HCT116 (cell line): ENCODE measurements at regions not wholly inside any gene's neighbourhood (a gene's known extent, or its start where the extent isn't known, plus 50 kb on each side); places are given as distances from the start of the nearest gene placed in this dataset.

Experiments
- ATAC-seq: fragments of 200-7000 bp; cut with Tn5 transposase; 2 replicates; pipeline ENCODE4 v1.9.1; 2020; ENCODE audit warnings: mild to moderate bottlenecking, moderate library complexity
- BruUV-seq: library from RNA; stranded (reverse); fragments of 400-500 nt; replicated peaks from 2 replicates; lab custom pipeline; 2021; lab: Mats Ljungman, UMichigan
- CTCF ChIA-PET: fragments of 300-600 bp; sonication (Branson Sonifier 250); formaldehyde crosslinking; loops from one replicate; lab custom pipeline; 2021; ENCODE audit warnings: antibody characterized with exemption; lab: Charles Lee
- POLR2A ChIA-PET: fragments of 300-600, 350-600 bp; sonication (Branson Sonifier 250); formaldehyde crosslinking; loops from one replicate; lab custom pipeline; 2021; ENCODE audit warnings: antibody characterized with exemption; lab: Charles Lee
- RAD21 ChIA-PET, 2 experiments: fragments of 300-600 bp; sonication (Branson Sonifier 250); formaldehyde crosslinking; loops; one replicate each; lab custom pipeline; 2023; ENCODE audit warnings: low total read pairs in 2 of 2; ENCODE audit not compliant: uncharacterized antibody in 2 of 2, unreplicated experiment in 2 of 2, low non-redundant PET in 1 of 2; lab: Charles Lee
- DNase-seq: peaks from one replicate; pipeline ENCODE4 v3.0.0-alpha.2; 2010; ENCODE audit warnings: low read depth, low spot score
- H2AFZ ChIP-seq: fragments of 200-600 bp; shearing (Covaris generic), sonication (generic); 2 replicates; pipeline ENCODE4 v1.6.1; 2017; ENCODE audit warnings: low read depth, mixed run types, mixed read lengths, antibody characterized with exemption, low read length; ENCODE audit not compliant: poor library complexity, severe bottlenecking
- H3K27ac ChIP-seq: 2 replicates; pipeline ENCODE4 v1.5.1; 2012; ENCODE audit warnings: low read depth, low read length
- H3K27me3 ChIP-seq: fragments of 200-600 bp; sonication (generic); 2 replicates; pipeline ENCODE4 v1.6.1; 2016; ENCODE audit warnings: mixed run types, low read length, mixed read lengths; ENCODE audit not compliant: insufficient read depth
- H3K36me3 ChIP-seq, 2 experiments: fragments of 200-500 bp in 1 of 2; fragments of 200-600 bp in 1 of 2; sonication (Bioruptor generic) in 1 of 2; sonication (generic) in 1 of 2; 2 replicates each; pipeline versions ENCODE4 v1.5.1 to v1.6.1; 2014 to 2016; ENCODE audit warnings: low read length in 2 of 2, inconsistent platforms in 1 of 2, mixed read lengths in 1 of 2, mixed run types in 1 of 2; ENCODE audit not compliant: insufficient read depth in 2 of 2, control insufficient read depth in 1 of 2
- H3K4me1 ChIP-seq, 2 experiments: fragments of 200-600 bp in 1 of 2; sonication (generic) in 1 of 2; 2 replicates each; pipeline versions ENCODE4 v1.5.1 to v1.6.1; 2012 to 2017; ENCODE audit warnings: low read length in 2 of 2, inconsistent platforms in 1 of 2, mild to moderate bottlenecking in 1 of 2, mixed read lengths in 1 of 2, mixed run types in 1 of 2, moderate library complexity in 1 of 2; ENCODE audit not compliant: insufficient read depth in 2 of 2, control insufficient read depth in 1 of 2
- H3K4me2 ChIP-seq: fragments of 200-600 bp; sonication (generic); 2 replicates; pipeline ENCODE4 v1.6.1; 2017; ENCODE audit warnings: mixed run types, low read length, mixed read lengths
- H3K4me3 ChIP-seq, 2 experiments: fragments of 200-600 bp in 1 of 2; sonication (generic) in 1 of 2; replicated peaks in 1 of 2; 2 replicates each; pipeline ENCODE4 v1.5.1; 2011 to 2016; ENCODE audit warnings: low read length in 2 of 2, control low read depth in 1 of 2, low read depth in 1 of 2, mild to moderate bottlenecking in 1 of 2, mixed read lengths in 1 of 2, mixed run types in 1 of 2
- H3K79me2 ChIP-seq: fragments of 200-600 bp; sonication (generic); 2 replicates; pipeline ENCODE4 v1.6.1; 2017; ENCODE audit warnings: mild to moderate bottlenecking, mixed run types, low read length, moderate library complexity, mixed read lengths; ENCODE audit not compliant: insufficient read depth
- H3K9ac ChIP-seq: fragments of 200-600 bp; sonication (generic); 2 replicates; pipeline ENCODE4 v1.6.1; 2016; ENCODE audit warnings: low read length, mixed read lengths
- H3K9me2 ChIP-seq: fragments of 200-600 bp; sonication (generic), shearing (Covaris generic); 2 replicates; pipeline ENCODE4 v1.6.1; 2017; ENCODE audit warnings: mixed run types, mild to moderate bottlenecking, moderate library complexity; ENCODE audit not compliant: insufficient read depth
- H3K9me3 ChIP-seq, 2 experiments: fragments of 200-500 bp in 1 of 2; fragments of 200-600 bp in 1 of 2; sonication (Bioruptor generic) in 1 of 2; sonication (generic) in 1 of 2; 2 replicates each; pipeline ENCODE4 v1.6.1; 2014 to 2017; ENCODE audit warnings: low read length in 2 of 2, mixed read lengths in 2 of 2, inconsistent platforms in 1 of 2, low read depth in 1 of 2, mild to moderate bottlenecking in 1 of 2, mixed run types in 1 of 2, moderate library complexity in 1 of 2; ENCODE audit not compliant: control insufficient read depth in 1 of 2, insufficient read depth in 1 of 2
- H4K20me1 ChIP-seq: fragments of 200-600 bp; sonication (generic), shearing (Covaris generic); 2 replicates; pipeline ENCODE4 v1.6.1; 2017; ENCODE audit warnings: mixed run types, mild to moderate bottlenecking, moderate library complexity; ENCODE audit not compliant: insufficient read depth
- CBX3 ChIP-seq: IDR thresholded peaks from 2 replicates; pipeline ENCODE4 v1.6.1; 2012; ENCODE audit warnings: low read depth
- ELF1 ChIP-seq: IDR thresholded peaks from 2 replicates; pipeline ENCODE4 v1.6.1; 2012; ENCODE audit warnings: low read depth, borderline replicate concordance
- EZH2 ChIP-seq: fragments of 200-600 bp; sonication (generic); IDR thresholded peaks from 2 replicates; pipeline ENCODE4 v1.6.1; 2017; ENCODE audit warnings: antibody characterized with exemption, mixed run types
- EZH2phosphoT487 ChIP-seq: fragments of 200-600 bp; IDR thresholded peaks from 2 replicates; pipeline ENCODE4 v1.6.1; 2018; ENCODE audit warnings: antibody characterized with exemption, borderline replicate concordance
- JUND ChIP-seq: IDR thresholded peaks from 2 replicates; pipeline ENCODE4 v1.6.1; 2012
- POLR2AphosphoS5 ChIP-seq: IDR thresholded peaks from 2 replicates; pipeline ENCODE4 v1.6.1; 2011; ENCODE audit warnings: mild to moderate bottlenecking, low read depth, low read length, moderate library complexity
- RAD21 ChIP-seq: IDR thresholded peaks from 2 replicates; pipeline ENCODE4 v1.6.1; 2012; ENCODE audit warnings: low read depth, mild to moderate bottlenecking
- SRF ChIP-seq: IDR thresholded peaks from 2 replicates; pipeline ENCODE4 v1.6.1; 2012; ENCODE audit warnings: low read depth
- TCF7L2 ChIP-seq: IDR thresholded peaks from 2 replicates; pipeline ENCODE4 v1.7.0; 2011; ENCODE audit warnings: borderline replicate concordance, inconsistent platforms; ENCODE audit not compliant: insufficient read depth, insufficient read length; ENCODE audit errors: extremely low read depth
- ZNF274 ChIP-seq: fragments of 200-500 bp; sonication (Bioruptor generic); IDR thresholded peaks from 2 replicates; pipeline ENCODE4 v1.6.1; 2014; ENCODE audit warnings: mild to moderate bottlenecking, low read depth, low read length, inconsistent platforms
- intact Hi-C: fragments of 100-400 bp; cut with micrococcal nuclease; formaldehyde crosslinking; loops from 2 replicates; pipeline ENCODE4 v1.10.0; 2022
- TF ChIP-seq, protein P1 (sequence below): IDR thresholded peaks from 2 replicates; pipeline ENCODE4 v1.6.1; 2011; ENCODE audit warnings: mild to moderate bottlenecking, low read length, moderate library complexity; ENCODE audit not compliant: insufficient replicate concordance; ENCODE audit errors: extremely low read depth
- TF ChIP-seq, protein P2 (sequence below): IDR thresholded peaks from 2 replicates; pipeline ENCODE4 v1.6.1; 2012; ENCODE audit warnings: low read depth

GRCh38 chr18:72612894-72613533, 68.9 kb upstream of the CBLN2 start:
- Histone ChIP-seq H3K27me3 (no peaks in the 10 kb centered on the region), H3K9ac (no peak overlapping the region), H3K4me1 (no peaks in the 10 kb centered on the region), H3K36me3 (no peaks in the 10 kb centered on the region), H4K20me1 (no peaks in the 10 kb centered on the region), H3K9me2 (no peaks in the 10 kb centered on the region), H3K79me2 (no peaks in the 10 kb centered on the region), H3K27ac (no peak overlapping the region), H2AFZ (no peak overlapping the region), H3K4me2 (no peak overlapping the region), H3K9me3 (peaks cover 4 to 21% of the 10 kb centered on the region in 2 experiments; a peak in 2 of 4 replicates), H3K4me3 (no peak overlapping the region)
- intact Hi-C loops, result no loop called here
- DNase-seq, result no peak
- ATAC-seq, result no peak
- TF ChIP-seq POLR2AphosphoS5 (no peak), ZNF274 (no peak), SRF (no peak), ELF1 (no peak), CBX3 (no peak), TCF7L2 (no peak)
- TF ChIP-seq, protein P1, sequence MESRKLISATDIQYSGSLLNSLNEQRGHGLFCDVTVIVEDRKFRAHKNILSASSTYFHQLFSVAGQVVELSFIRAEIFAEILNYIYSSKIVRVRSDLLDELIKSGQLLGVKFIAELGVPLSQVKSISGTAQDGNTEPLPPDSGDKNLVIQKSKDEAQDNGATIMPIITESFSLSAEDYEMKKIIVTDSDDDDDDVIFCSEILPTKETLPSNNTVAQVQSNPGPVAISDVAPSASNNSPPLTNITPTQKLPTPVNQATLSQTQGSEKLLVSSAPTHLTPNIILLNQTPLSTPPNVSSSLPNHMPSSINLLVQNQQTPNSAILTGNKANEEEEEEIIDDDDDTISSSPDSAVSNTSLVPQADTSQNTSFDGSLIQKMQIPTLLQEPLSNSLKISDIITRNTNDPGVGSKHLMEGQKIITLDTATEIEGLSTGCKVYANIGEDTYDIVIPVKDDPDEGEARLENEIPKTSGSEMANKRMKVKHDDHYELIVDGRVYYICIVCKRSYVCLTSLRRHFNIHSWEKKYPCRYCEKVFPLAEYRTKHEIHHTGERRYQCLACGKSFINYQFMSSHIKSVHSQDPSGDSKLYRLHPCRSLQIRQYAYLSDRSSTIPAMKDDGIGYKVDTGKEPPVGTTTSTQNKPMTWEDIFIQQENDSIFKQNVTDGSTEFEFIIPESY, result no peak
- ChIA-PET CTCF (no interaction called here), RAD21 (no interaction called here), POLR2A (no interaction called here)
- no TSS peak for BruUV-seq

DNA sequence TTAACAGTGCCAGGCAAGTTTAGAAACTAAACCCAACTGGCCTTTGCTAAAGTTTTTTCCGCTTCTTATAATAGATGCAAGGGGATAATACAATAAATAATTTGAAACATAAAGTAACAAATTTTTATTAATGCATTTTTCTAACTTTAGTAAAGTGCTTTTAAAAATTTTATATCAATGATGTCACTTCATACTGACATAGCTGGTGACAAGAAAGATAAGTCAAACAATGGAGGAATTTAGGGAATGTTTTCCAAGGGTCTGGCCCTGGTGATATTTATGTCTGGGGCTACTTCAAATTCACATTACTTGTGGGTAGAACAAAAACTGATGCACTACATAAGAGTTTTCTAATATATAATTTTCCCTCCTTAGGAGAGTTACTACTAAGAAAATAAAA, 61.2 kb upstream of the CBLN2 start:
- BruUV-seq, result no TSS peak
- RAD21 ChIA-PET, result no interaction called here
- Histone ChIP-seq H3K9me3 (peaks cover 17 to 20% of the 10 kb centered on the region in 2 experiments; a peak in 2 of 4 replicates), H2AFZ (no peak overlapping the region), H3K4me2 (no peak overlapping the region), H3K4me1 (no peaks in the 10 kb centered on the region), H3K4me3 (no peak overlapping the region), H3K27me3 (no peaks in the 10 kb centered on the region), H3K36me3 (no peaks in the 10 kb centered on the region), H4K20me1 (no peaks in the 10 kb centered on the region), H3K79me2 (no peaks in the 10 kb centered on the region), H3K9me2 (no peaks in the 10 kb centered on the region), H3K9ac (no peak overlapping the region), H3K27ac (no peak overlapping the region)
- DNase-seq, result no peak
- TF ChIP-seq, protein P2, sequence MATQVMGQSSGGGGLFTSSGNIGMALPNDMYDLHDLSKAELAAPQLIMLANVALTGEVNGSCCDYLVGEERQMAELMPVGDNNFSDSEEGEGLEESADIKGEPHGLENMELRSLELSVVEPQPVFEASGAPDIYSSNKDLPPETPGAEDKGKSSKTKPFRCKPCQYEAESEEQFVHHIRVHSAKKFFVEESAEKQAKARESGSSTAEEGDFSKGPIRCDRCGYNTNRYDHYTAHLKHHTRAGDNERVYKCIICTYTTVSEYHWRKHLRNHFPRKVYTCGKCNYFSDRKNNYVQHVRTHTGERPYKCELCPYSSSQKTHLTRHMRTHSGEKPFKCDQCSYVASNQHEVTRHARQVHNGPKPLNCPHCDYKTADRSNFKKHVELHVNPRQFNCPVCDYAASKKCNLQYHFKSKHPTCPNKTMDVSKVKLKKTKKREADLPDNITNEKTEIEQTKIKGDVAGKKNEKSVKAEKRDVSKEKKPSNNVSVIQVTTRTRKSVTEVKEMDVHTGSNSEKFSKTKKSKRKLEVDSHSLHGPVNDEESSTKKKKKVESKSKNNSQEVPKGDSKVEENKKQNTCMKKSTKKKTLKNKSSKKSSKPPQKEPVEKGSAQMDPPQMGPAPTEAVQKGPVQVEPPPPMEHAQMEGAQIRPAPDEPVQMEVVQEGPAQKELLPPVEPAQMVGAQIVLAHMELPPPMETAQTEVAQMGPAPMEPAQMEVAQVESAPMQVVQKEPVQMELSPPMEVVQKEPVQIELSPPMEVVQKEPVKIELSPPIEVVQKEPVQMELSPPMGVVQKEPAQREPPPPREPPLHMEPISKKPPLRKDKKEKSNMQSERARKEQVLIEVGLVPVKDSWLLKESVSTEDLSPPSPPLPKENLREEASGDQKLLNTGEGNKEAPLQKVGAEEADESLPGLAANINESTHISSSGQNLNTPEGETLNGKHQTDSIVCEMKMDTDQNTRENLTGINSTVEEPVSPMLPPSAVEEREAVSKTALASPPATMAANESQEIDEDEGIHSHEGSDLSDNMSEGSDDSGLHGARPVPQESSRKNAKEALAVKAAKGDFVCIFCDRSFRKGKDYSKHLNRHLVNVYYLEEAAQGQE, result no peak
- no peak for TF ChIP-seq ELF1
- no peak for TF ChIP-seq RAD21
- no peak for TF ChIP-seq JUND
- TF ChIP-seq EZH2, result no peak
- no peak for TF ChIP-seq EZH2phosphoT487
- ATAC-seq, result no peak
- intact Hi-C loops, result no loop called here
- POLR2A ChIA-PET, result no interaction called here
- CTCF ChIA-PET, result no interaction called here
